ENCODE measurements at regions not wholly inside any gene's neighbourhood (a gene's known extent, or its start where the extent isn't known, plus 50 kb on each side); places are given as distances from the start of the nearest gene placed in this dataset.

- intact Hi-C loops (cut with micrococcal nuclease): no loop called here
- Mint-ChIP-seq H3K4me3 (no peak overlapping the region), H3K27ac (no peak overlapping the region), H3K27me3 (no peaks in the 10 kb centered on the region), H3K9me3 (no peaks in the 10 kb centered on the region), H3K4me1 (no peaks in the 10 kb centered on the region), H3K36me3 (ENCODE audit: low read depth) (no peaks in the 10 kb centered on the region)
- TF ChIP-seq, protein P1, sequence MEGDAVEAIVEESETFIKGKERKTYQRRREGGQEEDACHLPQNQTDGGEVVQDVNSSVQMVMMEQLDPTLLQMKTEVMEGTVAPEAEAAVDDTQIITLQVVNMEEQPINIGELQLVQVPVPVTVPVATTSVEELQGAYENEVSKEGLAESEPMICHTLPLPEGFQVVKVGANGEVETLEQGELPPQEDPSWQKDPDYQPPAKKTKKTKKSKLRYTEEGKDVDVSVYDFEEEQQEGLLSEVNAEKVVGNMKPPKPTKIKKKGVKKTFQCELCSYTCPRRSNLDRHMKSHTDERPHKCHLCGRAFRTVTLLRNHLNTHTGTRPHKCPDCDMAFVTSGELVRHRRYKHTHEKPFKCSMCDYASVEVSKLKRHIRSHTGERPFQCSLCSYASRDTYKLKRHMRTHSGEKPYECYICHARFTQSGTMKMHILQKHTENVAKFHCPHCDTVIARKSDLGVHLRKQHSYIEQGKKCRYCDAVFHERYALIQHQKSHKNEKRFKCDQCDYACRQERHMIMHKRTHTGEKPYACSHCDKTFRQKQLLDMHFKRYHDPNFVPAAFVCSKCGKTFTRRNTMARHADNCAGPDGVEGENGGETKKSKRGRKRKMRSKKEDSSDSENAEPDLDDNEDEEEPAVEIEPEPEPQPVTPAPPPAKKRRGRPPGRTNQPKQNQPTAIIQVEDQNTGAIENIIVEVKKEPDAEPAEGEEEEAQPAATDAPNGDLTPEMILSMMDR (IDR thresholded peaks at IDR 0.05): no peak
- ATAC-seq (ENCODE audit: low read depth) (no peak), DNase-seq (no peak)
- POLR2A ChIA-PET: no interaction called here
- CTCF ChIA-PET: no interaction called here
These were observed 230.0 kb upstream of the MTNR1B start for GRCh38 chr11:92739491-92739890.

- ATAC-seq (ENCODE audit: low read depth): no peak
- ChIA-PET CTCF (no interaction called here), POLR2A (no interaction called here)
- H3K4me3 Mint-ChIP-seq: no peak overlapping the region
- no peaks in the 10 kb centered on the region for H3K27me3 Mint-ChIP-seq
- intact Hi-C loops (cut with micrococcal nuclease): no loop called here
- TF ChIP-seq, protein P1 (IDR thresholded peaks at IDR 0.05): no peak
- no peaks in the 10 kb centered on the region for H3K4me1 Mint-ChIP-seq
- no peaks in the 10 kb centered on the region for H3K36me3 Mint-ChIP-seq (ENCODE audit: low read depth)
- H3K9me3 Mint-ChIP-seq: no peaks in the 10 kb centered on the region
- DNase-seq: no peak
- no peak overlapping the region for H3K27ac Mint-ChIP-seq
These were observed 229.2 kb upstream of the MTNR1B start for GRCh38 chr11:92740276-92740675.

- ChIA-PET POLR2A (no interaction called here), CTCF (no interaction called here)
- ATAC-seq (ENCODE audit: low read depth): no peak
- no peaks in the 10 kb centered on the region for H3K4me1 Mint-ChIP-seq
- DNase-seq: no peak
- H3K9me3 Mint-ChIP-seq: no peaks in the 10 kb centered on the region
- no peaks in the 10 kb centered on the region for H3K36me3 Mint-ChIP-seq (ENCODE audit: low read depth)
- no peak overlapping the region for H3K4me3 Mint-ChIP-seq
- H3K27me3 Mint-ChIP-seq: no peaks in the 10 kb centered on the region
- no peak overlapping the region for H3K27ac Mint-ChIP-seq
- TF ChIP-seq, protein P1 (IDR thresholded peaks at IDR 0.05): no peak
- intact Hi-C loops (cut with micrococcal nuclease): no loop called here
These were observed 224.4 kb upstream of the MTNR1B start for GRCh38 chr11:92744929-92745585.

DNA sequence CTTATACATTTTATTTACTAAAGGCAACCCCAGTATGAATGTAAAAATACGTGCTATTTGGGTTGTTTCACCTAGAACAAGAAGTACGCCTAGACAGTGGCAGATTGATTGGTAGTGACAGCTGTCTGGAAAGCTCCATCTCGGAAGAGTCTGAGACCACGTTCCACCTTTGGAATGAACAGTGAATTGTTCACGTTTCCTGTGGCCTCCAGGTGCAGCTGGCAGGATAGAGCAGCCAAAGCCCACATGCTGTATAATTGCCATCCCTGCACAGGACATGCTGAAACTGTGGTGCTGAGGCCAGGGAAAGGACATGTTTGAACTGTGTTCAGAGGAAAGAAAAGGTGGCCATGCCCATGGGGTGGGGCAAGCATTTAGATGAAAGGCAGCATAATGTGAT, 218.7 kb upstream of the MTNR1B start:
- ATAC-seq (ENCODE audit: low read depth) (no peak), DNase-seq (no peak)
- no peaks in the 10 kb centered on the region for H3K27me3 Mint-ChIP-seq
- no peaks in the 10 kb centered on the region for H3K9me3 Mint-ChIP-seq
- ChIA-PET CTCF (no interaction called here), POLR2A (no interaction called here)
- TF ChIP-seq, protein P1 (IDR thresholded peaks at IDR 0.05): no peak
- no peak overlapping the region for H3K4me3 Mint-ChIP-seq
- no peaks in the 10 kb centered on the region for H3K36me3 Mint-ChIP-seq (ENCODE audit: low read depth)
- no peaks in the 10 kb centered on the region for H3K4me1 Mint-ChIP-seq
- no peak overlapping the region for H3K27ac Mint-ChIP-seq
- intact Hi-C loops (cut with micrococcal nuclease): no loop called here

DNA sequence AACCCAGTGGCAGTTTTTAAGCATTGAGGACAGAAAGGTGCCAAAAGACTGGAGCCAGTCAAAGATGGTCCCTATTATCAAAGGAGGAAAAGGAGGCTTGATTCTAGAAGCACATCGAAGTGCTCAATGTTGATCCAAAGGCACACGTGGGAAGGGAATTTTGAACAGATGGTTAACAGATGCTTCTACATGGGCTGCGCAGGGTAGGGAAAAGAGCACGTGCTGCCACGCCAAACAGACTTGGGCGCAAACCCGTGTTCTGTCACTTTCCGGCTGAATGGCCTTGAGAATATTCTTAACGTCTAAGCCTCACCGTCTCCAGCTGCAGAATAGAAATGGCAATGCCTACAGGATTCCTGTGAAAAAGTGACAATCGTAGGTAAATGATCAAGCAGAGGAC, 217.9 kb upstream of the MTNR1B start:
- ChIA-PET POLR2A (no interaction called here), CTCF (no interaction called here)
- Mint-ChIP-seq H3K4me3 (no peak overlapping the region), H3K27me3 (no peaks in the 10 kb centered on the region), H3K27ac (no peak overlapping the region), H3K9me3 (no peaks in the 10 kb centered on the region), H3K4me1 (no peaks in the 10 kb centered on the region), H3K36me3 (ENCODE audit: low read depth) (no peaks in the 10 kb centered on the region)
- intact Hi-C loops (cut with micrococcal nuclease): no loop called here
- TF ChIP-seq, protein P1 (IDR thresholded peaks at IDR 0.05): no peak
- ATAC-seq (ENCODE audit: low read depth) (no peak), DNase-seq (no peak)

All from activated B cell treated with CpG ODN at 0.5 μM for 24 hours (primary cell).